Ishikawa (cell line): ENCODE measurements at regions not wholly inside any gene's neighbourhood (a gene's known extent, or its start where the extent isn't known, plus 50 kb on each side); places are given as distances from the start of the nearest gene placed in this dataset.

Experiments
- CEBPB ChIP-seq: IDR thresholded peaks from 2 replicates; pipeline ENCODE4 v1.6.1; 2012
- CREB1 ChIP-seq: IDR thresholded peaks from 2 replicates; pipeline ENCODE4 v1.6.1; 2012; ENCODE audit warnings: low read depth
- EGR1 ChIP-seq: IDR thresholded peaks from 2 replicates; pipeline ENCODE4 v1.6.1; 2012
- EP300 ChIP-seq: IDR thresholded peaks from 2 replicates; pipeline ENCODE4 v1.6.1; 2012; ENCODE audit warnings: borderline replicate concordance
- FOXM1 ChIP-seq: IDR thresholded peaks from 2 replicates; pipeline ENCODE4 v1.6.1; 2012; ENCODE audit warnings: low read depth, borderline replicate concordance
- NFIC ChIP-seq: IDR thresholded peaks from 2 replicates; pipeline ENCODE4 v1.6.1; 2012
- RAD21 ChIP-seq: IDR thresholded peaks from 2 replicates; pipeline ENCODE4 v1.6.1; 2012; ENCODE audit warnings: low read depth
- TAF1 ChIP-seq: IDR thresholded peaks from 2 replicates; pipeline ENCODE4 v1.6.1; 2012; ENCODE audit warnings: low read depth, mild to moderate bottlenecking
- TCF12 ChIP-seq: IDR thresholded peaks from 2 replicates; pipeline ENCODE4 v1.6.1; 2012; ENCODE audit warnings: low read depth
- TEAD4 ChIP-seq: IDR thresholded peaks from 2 replicates; pipeline ENCODE4 v1.6.1; 2012
- YY1 ChIP-seq: IDR thresholded peaks from 2 replicates; pipeline ENCODE4 v1.6.1; 2012; ENCODE audit warnings: low read depth
- TF ChIP-seq, protein P1 (sequence below): IDR thresholded peaks from 2 replicates; pipeline ENCODE4 v1.6.1; 2012; ENCODE audit warnings: low read depth, mild to moderate bottlenecking
- TF ChIP-seq, protein P2 (sequence below): IDR thresholded peaks from 2 replicates; pipeline ENCODE4 v1.6.1; 2012
- TF ChIP-seq, protein P3 (sequence below): IDR thresholded peaks from 2 replicates; pipeline ENCODE4 v1.6.1; 2012

DNA sequence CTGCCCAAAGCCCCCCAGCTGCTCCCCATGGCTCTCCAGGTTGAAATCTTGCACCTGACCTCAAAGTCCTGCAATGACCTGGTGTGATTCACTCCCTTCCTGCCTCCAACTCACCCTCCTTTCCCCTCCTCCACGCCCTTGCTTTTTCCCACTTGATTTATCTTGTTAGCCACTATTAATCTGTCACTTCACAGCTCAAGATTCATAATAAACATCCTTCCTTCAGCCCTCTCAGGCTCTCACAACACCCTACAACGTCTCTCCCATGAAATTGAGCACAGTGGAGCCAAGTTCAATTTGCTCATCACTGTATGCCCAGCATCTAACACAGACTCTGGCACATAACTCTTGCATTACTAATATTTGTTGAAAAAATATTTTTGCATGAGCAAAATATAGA is 85.6 kb upstream of the SLC35G4 start:
- TF ChIP-seq TCF12: no peak
- no peak for TF ChIP-seq CREB1
- TF ChIP-seq, protein P1, sequence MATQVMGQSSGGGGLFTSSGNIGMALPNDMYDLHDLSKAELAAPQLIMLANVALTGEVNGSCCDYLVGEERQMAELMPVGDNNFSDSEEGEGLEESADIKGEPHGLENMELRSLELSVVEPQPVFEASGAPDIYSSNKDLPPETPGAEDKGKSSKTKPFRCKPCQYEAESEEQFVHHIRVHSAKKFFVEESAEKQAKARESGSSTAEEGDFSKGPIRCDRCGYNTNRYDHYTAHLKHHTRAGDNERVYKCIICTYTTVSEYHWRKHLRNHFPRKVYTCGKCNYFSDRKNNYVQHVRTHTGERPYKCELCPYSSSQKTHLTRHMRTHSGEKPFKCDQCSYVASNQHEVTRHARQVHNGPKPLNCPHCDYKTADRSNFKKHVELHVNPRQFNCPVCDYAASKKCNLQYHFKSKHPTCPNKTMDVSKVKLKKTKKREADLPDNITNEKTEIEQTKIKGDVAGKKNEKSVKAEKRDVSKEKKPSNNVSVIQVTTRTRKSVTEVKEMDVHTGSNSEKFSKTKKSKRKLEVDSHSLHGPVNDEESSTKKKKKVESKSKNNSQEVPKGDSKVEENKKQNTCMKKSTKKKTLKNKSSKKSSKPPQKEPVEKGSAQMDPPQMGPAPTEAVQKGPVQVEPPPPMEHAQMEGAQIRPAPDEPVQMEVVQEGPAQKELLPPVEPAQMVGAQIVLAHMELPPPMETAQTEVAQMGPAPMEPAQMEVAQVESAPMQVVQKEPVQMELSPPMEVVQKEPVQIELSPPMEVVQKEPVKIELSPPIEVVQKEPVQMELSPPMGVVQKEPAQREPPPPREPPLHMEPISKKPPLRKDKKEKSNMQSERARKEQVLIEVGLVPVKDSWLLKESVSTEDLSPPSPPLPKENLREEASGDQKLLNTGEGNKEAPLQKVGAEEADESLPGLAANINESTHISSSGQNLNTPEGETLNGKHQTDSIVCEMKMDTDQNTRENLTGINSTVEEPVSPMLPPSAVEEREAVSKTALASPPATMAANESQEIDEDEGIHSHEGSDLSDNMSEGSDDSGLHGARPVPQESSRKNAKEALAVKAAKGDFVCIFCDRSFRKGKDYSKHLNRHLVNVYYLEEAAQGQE: no peak
- TF ChIP-seq TEAD4: no peak
- TF ChIP-seq RAD21: no peak
- TF ChIP-seq FOXM1: no peak
- TF ChIP-seq CEBPB: no peak
- TF ChIP-seq, protein P2, sequence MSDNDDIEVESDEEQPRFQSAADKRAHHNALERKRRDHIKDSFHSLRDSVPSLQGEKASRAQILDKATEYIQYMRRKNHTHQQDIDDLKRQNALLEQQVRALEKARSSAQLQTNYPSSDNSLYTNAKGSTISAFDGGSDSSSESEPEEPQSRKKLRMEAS: no peak
- no peak for TF ChIP-seq YY1
- TF ChIP-seq TAF1: no peak
- TF ChIP-seq EGR1: no peak
- no peak for TF ChIP-seq EP300
- no peak for TF ChIP-seq NFIC
- TF ChIP-seq, protein P3, sequence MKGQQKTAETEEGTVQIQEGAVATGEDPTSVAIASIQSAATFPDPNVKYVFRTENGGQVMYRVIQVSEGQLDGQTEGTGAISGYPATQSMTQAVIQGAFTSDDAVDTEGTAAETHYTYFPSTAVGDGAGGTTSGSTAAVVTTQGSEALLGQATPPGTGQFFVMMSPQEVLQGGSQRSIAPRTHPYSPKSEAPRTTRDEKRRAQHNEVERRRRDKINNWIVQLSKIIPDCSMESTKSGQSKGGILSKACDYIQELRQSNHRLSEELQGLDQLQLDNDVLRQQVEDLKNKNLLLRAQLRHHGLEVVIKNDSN: no peak
